Body of pancreas (tissue), 4 donors: ENCODE measurements at regions not wholly inside any gene's neighbourhood (a gene's known extent, or its start where the extent isn't known, plus 50 kb on each side); places are given as distances from the start of the nearest gene placed in this dataset.

Source experiments
- ATAC-seq: fragments of 150-250 bp; one replicate; pipeline ENCODE4 v1.9.1; 2016
- DNase-seq, 4 donors: peaks; one replicate each; pipeline ENCODE4 v3.0.0-alpha.2; 2019
- H3K27ac ChIP-seq, 4 donors: fragments of 200-600 bp; sonication (generic); 1 replicate in 3 of 4; 2 replicates in 1 of 4; pipeline versions ENCODE4 v1.5.1 to v1.6.1; 2016 to 2019; ENCODE audit warnings: mild to moderate bottlenecking in 1 of 4, mixed read lengths in 1 of 4, moderate library complexity in 1 of 4
- H3K27me3 ChIP-seq, 2 donors: fragments of 200-600 bp; sonication (generic); one replicate each; pipeline ENCODE4 v1.6.0; 2016; ENCODE audit warnings: mild to moderate bottlenecking in 1 of 2
- H3K36me3 ChIP-seq, 2 donors: fragments of 200-600 bp; sonication (generic); replicated peaks in 1 of 2; 2 replicates each; pipeline ENCODE4 v1.5.1; 2016; ENCODE audit warnings: low read depth in 2 of 2; ENCODE audit not compliant: insufficient read depth in 1 of 2
- H3K4me1 ChIP-seq: fragments of 200-600 bp; sonication (generic); one replicate; pipeline ENCODE4 v1.6.0; 2016
- H3K4me3 ChIP-seq, 2 donors: fragments of 200-600 bp; sonication (generic); 1 replicate in 1 of 2; 2 replicates in 1 of 2; pipeline ENCODE4 v1.5.1; 2016 to 2019
- H3K9me3 ChIP-seq, 3 donors: fragments of 200-600 bp; sonication (generic); 1 replicate in 2 of 3; 2 replicates in 1 of 3; pipeline ENCODE4 v1.5.1; 2016
- POLR2A ChIP-seq, 3 donors: fragments of 450-650 bp; IDR thresholded peaks; one replicate each; pipeline ENCODE4 v1.6.1; 2016; ENCODE audit warnings: antibody characterized with exemption in 3 of 3, mild to moderate bottlenecking in 2 of 3
- WGBS, 2 donors: methylation state at CpG; one replicate each; pipeline ENCODE4 v1.1.5; 2017; 5-methylcytosine and 5-hydroxymethylcytosine counted together
- intact Hi-C: fragments of 100-400 bp; cut with DNase I; formaldehyde crosslinking; loops from one replicate; pipeline ENCODE4 v1.15.1; 2023
- TF ChIP-seq, protein P1 (sequence below), 7 experiments: fragments of 450-650 bp in 4 of 7; fragments of 200-600 bp in 3 of 7; sonication (generic) in 3 of 7; IDR thresholded peaks; one replicate each; pipeline ENCODE4 v1.5.1; 2016 to 2019; ENCODE audit warnings: antibody characterized with exemption in 7 of 7

DNA sequence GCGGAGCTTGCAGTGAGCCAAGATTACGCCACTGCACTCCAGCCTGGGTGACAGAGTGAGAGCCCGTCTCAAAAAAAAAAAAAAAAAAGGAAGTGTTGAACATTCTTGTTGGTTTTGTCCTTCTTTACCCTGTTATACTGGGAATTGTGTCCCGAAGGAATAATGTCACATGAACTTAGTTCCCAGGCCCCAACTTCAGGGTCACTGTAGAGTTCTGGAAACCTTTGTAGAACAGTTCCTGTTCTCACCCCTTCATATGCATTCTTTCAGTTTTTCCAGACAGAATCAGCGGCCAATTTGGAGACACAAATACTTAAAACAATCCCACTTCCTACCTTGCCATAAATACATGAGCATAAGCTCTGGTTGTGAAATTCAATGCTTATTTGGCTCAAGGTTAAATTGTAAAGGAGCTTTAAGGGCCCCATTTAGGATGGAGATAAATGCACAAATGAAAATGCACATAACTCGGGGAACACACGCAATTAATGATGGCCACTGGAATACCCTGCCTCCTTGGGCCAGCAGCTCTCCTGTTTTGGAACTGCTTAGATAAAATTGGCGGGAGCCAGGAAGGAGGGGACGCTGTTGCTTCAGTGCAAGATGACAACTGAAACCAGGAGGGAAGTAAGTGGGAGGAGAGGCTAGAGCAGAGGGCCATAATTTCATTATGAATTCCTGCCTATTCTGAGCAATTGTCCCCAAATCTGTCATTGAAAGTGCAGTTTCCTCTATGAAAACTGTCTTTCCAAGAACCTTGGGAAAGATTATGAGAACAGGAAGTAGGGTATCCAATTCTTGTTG, 153.7 kb downstream of the FGF1 start:
- no peak overlapping the region for H3K27ac ChIP-seq
- intact Hi-C loops, result no loop called here
- TF ChIP-seq, protein P1, sequence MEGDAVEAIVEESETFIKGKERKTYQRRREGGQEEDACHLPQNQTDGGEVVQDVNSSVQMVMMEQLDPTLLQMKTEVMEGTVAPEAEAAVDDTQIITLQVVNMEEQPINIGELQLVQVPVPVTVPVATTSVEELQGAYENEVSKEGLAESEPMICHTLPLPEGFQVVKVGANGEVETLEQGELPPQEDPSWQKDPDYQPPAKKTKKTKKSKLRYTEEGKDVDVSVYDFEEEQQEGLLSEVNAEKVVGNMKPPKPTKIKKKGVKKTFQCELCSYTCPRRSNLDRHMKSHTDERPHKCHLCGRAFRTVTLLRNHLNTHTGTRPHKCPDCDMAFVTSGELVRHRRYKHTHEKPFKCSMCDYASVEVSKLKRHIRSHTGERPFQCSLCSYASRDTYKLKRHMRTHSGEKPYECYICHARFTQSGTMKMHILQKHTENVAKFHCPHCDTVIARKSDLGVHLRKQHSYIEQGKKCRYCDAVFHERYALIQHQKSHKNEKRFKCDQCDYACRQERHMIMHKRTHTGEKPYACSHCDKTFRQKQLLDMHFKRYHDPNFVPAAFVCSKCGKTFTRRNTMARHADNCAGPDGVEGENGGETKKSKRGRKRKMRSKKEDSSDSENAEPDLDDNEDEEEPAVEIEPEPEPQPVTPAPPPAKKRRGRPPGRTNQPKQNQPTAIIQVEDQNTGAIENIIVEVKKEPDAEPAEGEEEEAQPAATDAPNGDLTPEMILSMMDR (IDR thresholded peaks at IDR 0.05), result no peak
- no peak for TF ChIP-seq POLR2A (IDR thresholded peaks at IDR 0.05)
- WGBS, 2 donors, result 67 to 84% methylated on average over 9 of the region's 9 CpGs
- H3K9me3 ChIP-seq, result no peaks in the 10 kb centered on the region
- H3K27me3 ChIP-seq, result no peaks in the 10 kb centered on the region
- ATAC-seq (no peak), DNase-seq (no peak)
- H3K4me1 ChIP-seq, result no peaks in the 10 kb centered on the region
- no peak overlapping the region for H3K4me3 ChIP-seq
- H3K36me3 ChIP-seq, result no peaks in the 10 kb centered on the region

DNA sequence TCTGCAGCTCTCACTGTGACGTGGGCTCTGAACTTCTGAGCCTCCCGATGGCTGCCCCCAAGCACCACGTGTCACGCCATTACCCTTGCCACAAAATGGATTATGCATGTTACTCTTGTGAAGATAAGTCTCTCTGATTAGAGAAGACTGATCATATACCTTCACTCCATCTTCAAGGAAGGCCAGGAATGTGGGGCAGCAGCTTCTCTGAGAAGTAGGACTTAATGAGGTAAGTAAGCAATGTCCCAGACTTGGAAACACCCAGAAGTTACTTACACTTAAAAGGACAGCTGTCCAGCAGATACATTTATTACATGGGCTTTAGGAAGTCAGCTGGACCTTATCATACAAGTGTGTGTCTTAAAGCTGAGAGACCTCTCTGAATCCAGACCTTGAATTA, 155.0 kb downstream of the FGF1 start:
- no peak overlapping the region for H3K4me3 ChIP-seq
- ATAC-seq (no peak), DNase-seq (no peak)
- no peaks in the 10 kb centered on the region for H3K27me3 ChIP-seq
- H3K4me1 ChIP-seq, result no peaks in the 10 kb centered on the region
- 83 to 87% methylated on average over 4 of the region's 4 CpGs for WGBS, 2 donors
- no peak overlapping the region for H3K27ac ChIP-seq
- no peaks in the 10 kb centered on the region for H3K9me3 ChIP-seq
- intact Hi-C loops, result no loop called here
- TF ChIP-seq, protein P1 (IDR thresholded peaks at IDR 0.05), result no peak
- no peak for TF ChIP-seq POLR2A (IDR thresholded peaks at IDR 0.05)
- H3K36me3 ChIP-seq, result no peaks in the 10 kb centered on the region

DNA sequence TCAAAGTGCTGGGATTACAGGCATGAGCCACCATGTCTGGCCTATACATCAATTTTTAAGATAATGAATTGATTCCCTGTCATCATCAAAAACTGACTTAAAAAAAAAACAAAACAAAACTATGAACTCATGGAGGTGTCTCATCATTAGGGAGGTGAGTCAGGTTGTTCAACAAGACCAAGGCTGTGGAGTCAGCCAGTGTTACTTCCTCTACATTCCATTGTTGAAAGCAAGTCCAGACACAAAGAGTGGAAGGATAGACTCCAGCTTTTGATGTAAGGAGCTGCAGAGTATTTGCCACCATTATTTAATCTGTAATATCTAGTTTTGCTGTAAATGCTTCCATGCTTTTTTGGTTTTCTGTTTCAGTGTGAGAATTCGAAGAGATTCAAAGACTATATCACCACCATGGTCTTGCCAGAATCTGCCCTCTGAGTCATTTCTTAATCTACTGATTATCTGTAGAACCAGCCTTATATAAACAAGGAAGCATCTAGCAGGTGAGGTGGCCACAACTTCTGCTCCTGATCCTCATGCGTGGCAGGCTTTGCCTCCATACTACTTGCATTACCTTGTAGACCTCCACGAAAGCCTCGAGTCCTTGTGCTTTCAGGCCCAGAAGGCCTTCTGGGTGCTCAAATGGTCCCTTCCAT, 156.1 kb downstream of the FGF1 start:
- Histone ChIP-seq H3K36me3 (no peaks in the 10 kb centered on the region), H3K9me3 (no peaks in the 10 kb centered on the region), H3K27me3 (no peaks in the 10 kb centered on the region), H3K4me1 (no peaks in the 10 kb centered on the region), H3K4me3 (no peak overlapping the region), H3K27ac (no peak overlapping the region)
- 65 to 76% methylated on average over 4 of the region's 4 CpGs for WGBS, 2 donors
- no peak for DNase-seq
- intact Hi-C loops, result no loop called here
- TF ChIP-seq, protein P1 (IDR thresholded peaks at IDR 0.05), result no peak
- no peak for TF ChIP-seq POLR2A (IDR thresholded peaks at IDR 0.05)
- ATAC-seq, result no peak

DNA sequence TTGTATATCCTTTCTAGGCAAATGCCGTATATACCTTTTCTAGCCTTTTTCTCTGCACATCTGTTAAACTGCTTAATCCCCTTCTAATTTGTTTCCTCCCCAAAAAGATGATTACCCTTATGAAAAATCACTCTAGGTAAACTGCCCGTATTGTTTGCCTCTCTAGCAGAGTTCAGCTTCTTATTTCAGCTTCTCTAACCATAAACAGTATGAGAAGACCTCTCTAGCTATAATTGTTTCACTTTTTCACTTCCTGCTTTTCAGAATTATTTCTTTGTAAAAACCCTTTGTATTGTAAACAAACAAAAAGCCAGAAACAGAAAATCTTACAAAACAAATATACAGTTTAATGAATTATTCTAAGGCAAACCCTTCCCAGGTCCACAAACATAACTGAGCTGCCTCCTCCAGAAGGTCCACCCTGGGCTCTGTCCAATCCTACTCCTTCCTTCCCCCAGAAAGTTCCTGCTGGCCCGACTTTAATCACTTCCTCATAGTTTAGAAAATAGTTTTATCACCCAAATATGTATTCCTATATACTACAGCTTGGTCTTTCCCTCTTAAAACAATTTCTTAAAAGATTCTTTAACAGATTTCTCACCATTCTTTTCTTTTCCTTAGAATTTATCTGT, 158.1 kb downstream of the FGF1 start:
- H3K27ac ChIP-seq, result no peak overlapping the region
- DNase-seq (no peak), ATAC-seq (no peak)
- no peaks in the 10 kb centered on the region for H3K9me3 ChIP-seq
- intact Hi-C loops, result no loop called here
- H3K27me3 ChIP-seq, result no peaks in the 10 kb centered on the region
- no peak overlapping the region for H3K4me3 ChIP-seq
- no peaks in the 10 kb centered on the region for H3K36me3 ChIP-seq
- H3K4me1 ChIP-seq, result no peaks in the 10 kb centered on the region
- TF ChIP-seq, protein P1 (IDR thresholded peaks at IDR 0.05), result no peak
- TF ChIP-seq POLR2A (IDR thresholded peaks at IDR 0.05), result no peak
- WGBS, 2 donors, result 49% methylated on average over 3 of the region's 3 CpGs
